PC-3 (cell line): ENCODE measurements at regions not wholly inside any gene's neighbourhood (a gene's known extent, or its start where the extent isn't known, plus 50 kb on each side); places are given as distances from the start of the nearest gene placed in this dataset.

Experiments used
- CTCF ChIP-seq: fragments of 300-600 bp; sonication (generic); conservative IDR thresholded peaks from 2 replicates; pipeline ENCODE4 v1.5.1; 2017; ENCODE audit warnings: antibody characterized with exemption, low read depth, mild to moderate bottlenecking, low read length
- EZH2 ChIP-seq: fragments of 300-600 bp; sonication (generic); IDR thresholded peaks from one replicate; pipeline ENCODE4 v1.6.1; 2017; ENCODE audit warnings: antibody characterized with exemption, mild to moderate bottlenecking, low read length; ENCODE audit not compliant: unreplicated experiment
- EZH2phosphoT487 ChIP-seq: fragments of 300-600 bp; sonication (generic); IDR thresholded peaks from 2 replicates; pipeline ENCODE4 v1.6.1; 2018; ENCODE audit warnings: mild to moderate bottlenecking, antibody characterized with exemption, low read length, borderline replicate concordance

- TF ChIP-seq CTCF (no peak), EZH2 (no peak), EZH2phosphoT487 (no peak)
These were observed 307.6 kb downstream of the ZNF536 start for GRCh38 chr19:30679789-30680188.
